ENCODE measurements at regions not wholly inside any gene's neighbourhood (a gene's known extent, or its start where the extent isn't known, plus 50 kb on each side); places are given as distances from the start of the nearest gene placed in this dataset.

GRCh38 chr12:42809226-42809625, 219.7 kb upstream of the PRICKLE1 start:
- Histone ChIP-seq H3K27ac (ENCODE audit: low read depth in 1 of 2, low read length in 2 of 2) (no peak overlapping the region), H2AFZ (ENCODE audit: insufficient read depth, low read depth, low read length, poor library complexity, severe bottlenecking) (no peak overlapping the region), H3K36me3 (replicated peaks in 1 of 2; ENCODE audit: control insufficient read depth in 1 of 2, insufficient read depth in 2 of 2, low read length in 2 of 2) (no peaks in the 10 kb centered on the region), H3K9ac (ENCODE audit: insufficient read depth, low read length, poor library complexity, severe bottlenecking) (no peak overlapping the region), H3K9me3 (replicated peaks in 1 of 2; ENCODE audit: control insufficient read depth in 1 of 2, insufficient read depth in 1 of 2, low read length in 2 of 2) (no peaks in the 10 kb centered on the region), H4K20me1 (ENCODE audit: insufficient read depth, low read length) (no peaks in the 10 kb centered on the region), H3K4me3 (replicated peaks in 1 of 3; ENCODE audit: low read depth in 2 of 3, low read length in 3 of 3) (no peak overlapping the region), H3K4me1 (ENCODE audit: control insufficient read depth in 1 of 2, insufficient read depth in 2 of 2, low read length in 2 of 2) (no peaks in the 10 kb centered on the region), H3K27me3 (ENCODE audit: control insufficient read depth in 2 of 2, insufficient read depth in 2 of 2, low read length in 2 of 2) (no peaks in the 10 kb centered on the region), H3K79me2 (ENCODE audit: insufficient read depth, low read length) (no peaks in the 10 kb centered on the region), H3K4me2 (replicated peaks; ENCODE audit: extremely low read depth, low read length, poor library complexity, severe bottlenecking) (no peak overlapping the region)
- no peak overlapping the region for H3K27ac Mint-ChIP-seq
- H3K9me3 Mint-ChIP-seq, result peaks cover 0 to 8% (median 3%) of the 10 kb centered on the region in 7 donors
- H3K4me1 Mint-ChIP-seq, result no peaks in the 10 kb centered on the region
- intact Hi-C loops (cut with micrococcal nuclease), result no loop called here
- H3K4me3 Mint-ChIP-seq, result no peak overlapping the region
- DNase-seq, result no peak
- no peaks in the 10 kb centered on the region for H3K36me3 Mint-ChIP-seq
- TF ChIP-seq CTCF (IDR thresholded peaks at IDR 0.05), result no peak
- no CpG with 5 or more reads among the region's 2 CpGs for WGBS (ENCODE audit: insufficient coverage)
- peaks cover 0 to 2% (median 0%) of the 10 kb centered on the region in 3 donors for H3K27me3 Mint-ChIP-seq (ENCODE audit: low read depth in 3 of 3)

- H3K27me3 ChIP-seq (ENCODE audit: control insufficient read depth in 2 of 2, insufficient read depth in 2 of 2, low read length in 2 of 2), result no peaks in the 10 kb centered on the region
- WGBS (ENCODE audit: insufficient coverage), result 94% methylated on average over 2 of the region's 3 CpGs
- intact Hi-C loops (cut with micrococcal nuclease), result no loop called here
These were observed 218.2 kb upstream of the PRICKLE1 start for GRCh38 chr12:42807766-42808165.

More at GRCh38 chr12:42807766-42808165, 218.2 kb upstream of the PRICKLE1 start:
- H3K4me2 ChIP-seq (replicated peaks; ENCODE audit: extremely low read depth, low read length, poor library complexity, severe bottlenecking), result no peak overlapping the region
- Mint-ChIP-seq H3K9me3 (peaks cover 0 to 8% (median 5%) of the 10 kb centered on the region in 7 donors), H3K27ac (no peak overlapping the region), H3K4me1 (no peaks in the 10 kb centered on the region), H3K27me3 (ENCODE audit: low read depth in 3 of 3) (peaks cover 0 to 2% (median 0%) of the 10 kb centered on the region in 3 donors), H3K36me3 (no peaks in the 10 kb centered on the region), H3K4me3 (no peak overlapping the region)
- no peak for DNase-seq
- no peak overlapping the region for H2AFZ ChIP-seq (ENCODE audit: insufficient read depth, low read depth, low read length, poor library complexity, severe bottlenecking)
- no peak overlapping the region for H3K9ac ChIP-seq (ENCODE audit: insufficient read depth, low read length, poor library complexity, severe bottlenecking)
- H3K36me3 ChIP-seq (replicated peaks in 1 of 2; ENCODE audit: control insufficient read depth in 1 of 2, insufficient read depth in 2 of 2, low read length in 2 of 2), result no peaks in the 10 kb centered on the region
- no peak for TF ChIP-seq CTCF (IDR thresholded peaks at IDR 0.05)
- no peak overlapping the region for H3K27ac ChIP-seq (ENCODE audit: low read depth in 1 of 2, low read length in 2 of 2)
- no peaks in the 10 kb centered on the region for H3K4me1 ChIP-seq (ENCODE audit: control insufficient read depth in 1 of 2, insufficient read depth in 2 of 2, low read length in 2 of 2)
- H3K79me2 ChIP-seq (ENCODE audit: insufficient read depth, low read length), result no peaks in the 10 kb centered on the region
- H3K9me3 ChIP-seq (replicated peaks in 1 of 2; ENCODE audit: control insufficient read depth in 1 of 2, insufficient read depth in 1 of 2, low read length in 2 of 2), result no peaks in the 10 kb centered on the region
- H3K4me3 ChIP-seq (replicated peaks in 1 of 3; ENCODE audit: low read depth in 2 of 3, low read length in 3 of 3), result no peak overlapping the region
- no peaks in the 10 kb centered on the region for H4K20me1 ChIP-seq (ENCODE audit: insufficient read depth, low read length)
